Posterior cingulate gyrus (tissue), 11 donors: ENCODE measurements at regions not wholly inside any gene's neighbourhood (a gene's known extent, or its start where the extent isn't known, plus 50 kb on each side); places are given as distances from the start of the nearest gene placed in this dataset.

Experiments
- DNase-seq, 10 donors: peaks; one replicate each; pipeline versions ENCODE4 v3.0.0 to v3.0.0-alpha.2; 2020 to 2021; ENCODE audit warnings: mixed read lengths in 3 of 10
- intact Hi-C: fragments of 100-400 bp; cut with DNase I; formaldehyde crosslinking; loops from one replicate; pipeline ENCODE4 v1.15.1; 2023

DNA sequence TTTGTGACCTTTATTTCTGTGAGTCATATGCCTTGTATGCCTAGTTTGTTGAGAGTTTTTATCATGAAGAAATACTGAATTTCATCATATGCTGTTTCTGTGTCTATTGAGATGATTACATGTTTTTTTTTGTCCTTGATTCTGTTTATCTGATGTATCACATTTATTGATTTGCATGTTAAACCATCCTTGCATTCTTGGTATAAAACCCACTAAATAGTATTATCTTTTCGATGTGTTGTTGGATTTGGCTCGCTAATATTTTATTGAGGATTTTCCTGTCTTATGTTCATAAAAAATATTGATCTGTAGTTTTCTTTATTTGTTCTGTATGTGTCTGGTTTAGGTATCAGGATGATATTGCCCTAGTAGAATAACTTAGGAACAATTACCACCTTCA is 164.7 kb upstream of the CHRM3 start:
- intact Hi-C loops = no loop called here

DNA sequence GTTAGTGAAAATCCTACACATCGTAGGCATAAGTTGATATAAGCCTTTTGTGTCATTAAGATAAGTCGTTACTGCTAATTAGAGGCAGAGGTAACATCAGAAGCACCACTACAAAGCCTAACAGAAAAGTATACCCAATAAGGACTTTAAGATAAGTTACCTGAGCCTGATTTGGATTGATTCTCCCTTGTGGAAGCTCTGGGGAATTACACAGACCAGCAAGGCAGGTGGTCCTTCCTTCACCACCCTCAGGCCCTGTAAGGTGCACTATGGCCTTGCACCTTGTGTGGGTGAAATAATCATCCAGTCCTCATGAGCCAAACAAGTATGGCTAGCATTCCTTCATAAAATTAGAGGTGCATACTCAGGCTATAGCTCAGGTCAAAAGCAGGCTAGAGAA is 166.7 kb upstream of the CHRM3 start:
- intact Hi-C loops = no loop called here
- no peak for DNase-seq

More for the DNA sequence above, 164.7 kb upstream of the CHRM3 start:
- no peak for DNase-seq

DNA sequence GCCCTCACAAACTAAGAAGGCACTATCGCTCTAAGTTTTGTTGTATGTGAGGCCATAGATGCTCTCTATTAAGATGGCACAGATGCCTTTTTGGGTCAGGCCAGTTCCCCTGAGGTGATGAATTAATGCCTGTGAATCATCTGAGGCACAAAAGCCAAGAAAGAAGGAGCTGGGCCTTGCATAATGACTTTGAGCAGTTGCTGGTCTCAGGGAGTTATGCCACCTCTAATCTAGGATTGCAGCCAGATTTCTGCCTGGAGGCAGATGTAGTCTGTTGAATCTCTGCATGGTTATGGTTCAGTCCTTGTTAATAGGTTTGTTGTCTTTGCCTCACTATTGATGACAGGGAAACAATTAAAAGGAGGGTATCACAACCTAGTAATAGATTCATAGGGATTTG is 168.1 kb upstream of the CHRM3 start:
- no peak for DNase-seq
- intact Hi-C loops = no loop called here

DNA sequence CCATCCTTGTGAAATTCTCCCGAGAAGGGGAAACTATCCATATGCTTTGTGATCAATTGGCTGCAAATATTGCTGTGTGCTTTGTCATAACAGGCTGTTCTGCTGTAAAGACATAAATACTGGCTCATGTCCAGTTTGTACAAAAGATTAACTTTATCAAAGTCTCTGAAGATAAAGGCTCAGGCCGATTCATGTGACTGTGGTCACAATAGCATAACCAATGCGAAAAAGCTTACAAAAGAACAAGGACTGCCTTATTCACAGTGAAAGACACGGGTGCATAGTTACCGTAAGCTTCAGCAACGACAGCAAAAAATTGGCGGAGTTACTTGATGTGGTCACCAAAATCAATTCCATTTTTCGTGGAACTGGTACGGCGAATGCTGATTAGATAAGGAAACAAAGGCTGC is 173.6 kb upstream of the CHRM3 start:
- intact Hi-C loops = no loop called here
- DNase-seq = no peak

DNA sequence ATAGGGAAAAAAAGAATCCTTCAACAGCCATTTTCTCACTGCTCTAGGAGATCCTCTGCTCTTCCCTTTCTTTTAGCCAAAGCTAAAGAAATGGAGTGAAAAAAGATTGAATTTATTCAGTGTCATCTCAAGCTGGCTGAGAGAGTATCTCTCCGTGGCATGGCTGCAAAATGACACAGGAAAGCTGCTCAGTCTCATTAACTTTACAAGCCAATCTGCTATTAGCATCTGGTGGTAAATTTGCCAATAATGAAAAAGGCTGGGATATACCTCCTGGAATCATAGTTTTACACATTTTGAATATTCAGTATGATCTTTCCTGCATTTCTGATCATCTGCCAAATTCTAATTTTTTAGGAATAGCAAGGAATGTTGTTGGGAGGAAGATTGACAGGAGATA is 176.8 kb upstream of the CHRM3 start:
- intact Hi-C loops = no loop called here
- DNase-seq = no peak

DNA sequence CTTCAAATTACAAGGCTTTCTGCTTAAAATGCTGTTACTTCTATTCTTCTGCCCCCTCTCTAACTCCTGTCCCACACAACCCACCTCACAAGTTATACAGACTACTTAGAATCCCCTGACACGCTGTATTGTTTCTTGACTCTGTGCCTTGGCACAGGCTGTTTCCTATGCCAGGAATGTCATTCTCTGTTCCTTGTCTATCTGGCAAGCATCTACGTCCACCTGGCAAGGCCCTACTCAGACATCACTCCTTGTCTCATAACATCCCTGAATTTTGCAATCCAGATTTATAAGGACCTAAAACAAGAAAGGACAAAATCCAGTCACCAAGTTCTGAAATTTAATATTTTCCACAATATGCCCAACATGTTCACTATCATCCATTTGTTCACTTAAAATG is 182.0 kb upstream of the CHRM3 start:
- DNase-seq = no peak
- intact Hi-C loops = no loop called here

DNA sequence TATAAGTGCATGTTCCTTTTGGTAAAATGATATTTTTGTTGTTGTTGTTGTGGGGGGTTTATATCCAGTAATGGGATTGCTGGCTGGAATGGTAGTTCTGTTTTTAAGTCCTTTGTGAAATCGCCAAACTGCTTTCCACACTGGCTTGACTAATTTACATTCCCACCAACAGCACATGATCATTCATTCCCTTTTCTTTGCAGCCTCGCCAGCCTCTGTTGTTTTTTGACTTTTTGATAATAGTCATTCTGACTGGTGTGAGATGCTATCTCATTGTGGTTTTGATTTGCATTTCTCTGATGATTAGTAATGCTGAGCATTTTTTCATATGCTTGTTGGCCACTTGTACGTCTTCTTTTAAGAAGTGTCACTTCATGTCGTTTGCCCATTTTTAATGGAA is 188.5 kb upstream of the CHRM3 start:
- DNase-seq = no peak
- intact Hi-C loops = no loop called here

DNA sequence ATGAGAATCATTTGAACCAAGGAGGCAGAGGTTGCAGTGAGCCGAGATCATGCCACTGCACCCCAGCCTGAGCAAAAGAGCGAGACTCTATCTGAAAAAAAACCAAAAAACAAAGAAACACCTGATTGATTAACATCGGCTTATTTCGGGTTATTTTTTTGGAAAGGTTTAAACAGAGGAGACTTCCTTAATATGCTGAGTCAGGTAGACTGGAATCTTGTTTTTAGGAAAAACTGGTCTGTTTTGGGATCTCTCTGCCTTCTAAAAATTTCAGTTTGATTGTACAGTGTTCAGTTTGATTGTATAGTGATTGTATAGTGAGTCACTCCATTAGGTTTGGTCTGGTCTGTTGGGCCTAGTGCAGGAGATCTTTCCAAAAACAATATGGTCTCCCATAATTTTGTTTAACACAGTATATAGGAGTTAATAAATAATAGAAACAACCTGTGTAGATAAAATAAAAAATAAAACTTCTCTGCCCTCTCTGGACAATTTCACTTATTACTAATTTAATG is 196.3 kb upstream of the CHRM3 start:
- intact Hi-C loops = no loop called here
- DNase-seq = no peak

DNA sequence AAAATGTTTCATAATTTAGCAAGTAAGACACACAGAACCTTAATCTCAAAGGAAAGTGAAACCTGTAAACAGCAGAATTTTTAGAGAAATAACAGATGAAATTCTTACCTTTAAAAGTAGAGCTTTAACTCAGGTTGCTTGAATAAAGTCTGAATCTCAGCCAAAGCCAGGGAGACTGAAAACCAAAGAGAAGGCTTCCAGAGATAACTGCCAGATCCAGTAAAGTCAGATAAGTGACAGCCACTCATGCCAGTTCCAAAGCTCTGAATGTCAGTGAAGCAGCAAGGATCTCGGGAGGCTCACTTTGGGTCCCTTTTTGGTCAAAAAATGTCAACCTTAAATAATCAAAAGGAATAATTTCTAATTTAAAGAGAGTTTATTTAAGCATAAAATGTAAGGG is 199.9 kb upstream of the CHRM3 start:
- no peak for DNase-seq
- intact Hi-C loops = no loop called here

DNA sequence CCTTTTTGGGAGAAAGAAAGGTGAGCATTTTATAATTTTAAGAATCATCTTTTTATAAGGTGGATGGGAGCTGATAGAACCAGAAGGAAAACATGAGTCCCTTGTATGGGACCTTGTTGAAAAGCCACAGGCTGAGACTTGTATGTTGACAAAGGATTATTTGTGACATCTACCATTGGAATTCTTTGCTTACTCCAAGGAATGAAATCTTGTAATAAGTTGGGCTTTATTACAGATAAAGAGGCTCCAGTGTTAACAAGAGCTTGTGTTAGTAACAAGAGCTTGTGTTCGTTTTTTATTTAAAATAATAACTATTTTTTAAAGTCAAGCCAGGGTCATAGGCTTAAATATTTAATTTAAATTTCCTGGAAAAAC is 201.1 kb upstream of the CHRM3 start:
- DNase-seq = no peak
- intact Hi-C loops = no loop called here

DNA sequence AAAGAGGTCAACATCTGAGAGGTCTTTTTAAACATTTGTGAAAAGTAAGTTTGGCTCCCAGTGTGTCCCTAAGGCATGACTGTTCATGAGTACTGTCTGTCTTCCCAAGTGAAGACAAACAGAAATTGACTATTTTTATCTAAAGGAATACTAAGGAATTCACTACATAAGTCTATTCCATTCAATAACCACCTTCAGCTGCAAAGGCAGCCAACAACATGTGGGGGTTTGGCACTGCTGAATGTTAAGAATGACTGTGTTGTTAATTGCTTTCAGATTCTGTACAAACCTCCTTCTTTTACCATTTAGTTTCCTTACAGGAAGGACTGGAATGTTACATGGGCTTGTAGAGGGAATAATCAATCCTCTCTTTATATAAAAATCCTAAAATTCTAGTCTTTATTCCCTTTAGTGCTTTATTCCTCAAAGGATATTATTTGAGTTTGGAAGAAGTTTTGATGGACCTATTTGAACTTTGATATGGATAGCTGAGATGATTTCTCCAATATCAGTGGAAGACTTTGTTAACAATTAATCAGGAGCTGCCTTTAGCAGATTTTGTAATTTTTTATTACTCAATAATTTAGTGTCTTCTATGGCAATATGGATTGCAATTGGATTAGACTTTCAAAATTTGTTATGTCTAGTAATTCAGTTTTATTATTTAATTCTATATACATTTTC is 201.7 kb upstream of the CHRM3 start:
- intact Hi-C loops = no loop called here
- peak in 2 of 10 donors; percentile 6 to 63 for DNase-seq

DNA sequence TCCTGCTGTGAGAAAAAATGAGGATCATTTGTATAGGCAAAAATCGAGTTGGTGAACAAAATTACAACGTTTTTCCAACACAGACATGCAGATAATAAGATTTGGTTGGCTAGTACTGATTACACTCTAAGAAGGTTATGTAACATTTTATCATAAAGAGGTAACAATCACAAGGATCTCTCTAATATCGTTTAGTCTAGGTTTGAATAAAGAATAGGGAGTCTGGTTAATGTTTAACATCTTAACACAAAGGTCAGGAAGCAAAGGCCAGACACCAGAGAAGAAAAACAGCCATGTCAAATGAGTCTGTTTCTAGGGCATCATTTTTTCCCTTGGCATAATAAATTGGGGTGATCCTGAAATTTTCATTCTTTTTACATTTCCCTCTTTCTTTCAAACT is 207.4 kb upstream of the CHRM3 start:
- no peak for DNase-seq
- intact Hi-C loops = no loop called here

DNA sequence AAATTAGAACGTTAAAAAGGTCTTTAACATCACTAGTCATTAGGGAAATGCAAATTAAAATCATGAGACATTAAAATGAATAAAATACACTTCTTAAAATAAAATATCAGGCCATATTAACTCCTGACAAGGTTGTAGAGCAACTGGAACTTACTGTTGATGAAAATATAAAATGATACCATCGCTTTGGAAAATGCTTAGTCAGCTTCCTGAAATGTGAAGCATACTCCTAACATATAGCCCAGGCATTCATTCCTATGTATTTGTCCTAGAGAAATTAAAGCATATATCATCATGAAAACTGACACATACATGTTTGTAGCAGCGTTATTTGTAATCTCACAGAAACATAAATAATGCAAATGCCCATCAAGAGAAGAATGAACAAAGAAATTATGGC is 211.5 kb upstream of the CHRM3 start:
- no peak for DNase-seq
- intact Hi-C loops = no loop called here

DNA sequence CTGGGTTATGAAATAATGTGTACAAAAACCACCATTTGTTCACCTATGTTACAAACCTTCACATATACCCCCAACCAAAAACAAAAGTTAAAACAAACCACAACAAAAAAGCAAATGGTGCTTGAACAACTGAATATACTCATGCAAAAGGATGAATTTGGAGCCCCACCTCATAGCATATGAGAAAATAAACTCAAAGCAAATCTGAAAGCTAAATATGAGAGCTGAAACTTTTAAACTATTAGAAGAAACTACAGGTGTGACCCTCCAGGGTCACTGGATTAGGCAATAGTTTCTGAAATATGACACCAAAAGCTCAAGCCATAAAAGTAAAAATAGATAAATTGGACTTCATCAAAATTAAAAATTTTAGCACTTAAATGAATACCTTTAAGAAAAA is 215.5 kb upstream of the CHRM3 start:
- intact Hi-C loops = no loop called here
- DNase-seq = no peak

DNA sequence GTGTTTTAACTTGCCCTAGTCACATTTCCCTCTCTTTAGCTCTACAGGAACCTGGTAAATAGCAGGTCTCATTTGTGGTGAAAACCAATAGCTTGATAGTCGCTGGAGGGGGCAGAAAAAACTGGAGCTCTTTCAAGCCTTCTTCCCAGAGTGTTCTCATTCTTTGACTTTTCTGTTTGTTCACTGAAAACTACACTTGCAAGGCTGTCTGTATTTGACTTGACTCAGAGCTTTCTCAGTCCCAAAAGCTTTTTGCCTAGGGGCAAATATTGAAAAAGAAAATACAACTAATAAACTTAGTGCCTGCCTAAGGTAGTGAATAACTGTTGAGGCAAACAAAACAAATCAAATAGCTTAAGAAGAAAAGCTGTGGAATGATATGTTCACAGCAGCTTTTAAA is 217.1 kb upstream of the CHRM3 start:
- no peak for DNase-seq
- intact Hi-C loops = no loop called here

DNA sequence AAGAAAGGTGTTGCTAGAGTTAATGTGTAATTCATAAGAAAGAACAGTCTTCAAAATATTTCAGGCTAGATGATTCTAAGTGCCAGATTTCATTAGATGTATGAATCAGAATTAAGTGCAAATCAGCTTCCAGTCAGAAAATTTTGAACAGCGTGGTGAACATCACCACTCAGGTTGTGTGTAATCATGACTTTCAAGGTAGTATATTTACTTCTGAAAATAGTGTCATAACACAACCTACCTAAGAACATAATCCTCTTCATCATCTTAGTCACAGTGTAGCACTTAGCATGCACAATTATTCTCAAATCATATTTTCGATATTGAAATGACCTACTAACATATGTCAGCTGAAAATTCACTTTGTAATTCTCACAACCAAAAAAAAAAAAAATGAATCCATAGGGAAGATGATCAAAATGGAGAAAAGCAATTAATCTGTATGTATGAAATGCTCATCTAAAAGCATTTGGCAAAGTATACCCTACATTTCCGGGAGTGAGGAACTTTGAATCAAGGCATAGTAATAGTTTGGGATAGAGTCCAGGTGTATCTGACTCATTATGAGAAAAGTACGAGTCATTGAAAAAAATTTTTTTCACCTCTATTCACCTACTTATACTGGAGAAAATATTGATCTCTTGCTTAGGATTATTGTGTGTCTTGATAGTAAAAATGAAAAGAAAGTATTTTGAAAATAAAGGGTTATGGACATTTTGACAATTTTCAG is 221.8 kb upstream of the CHRM3 start:
- DNase-seq = no peak
- intact Hi-C loops = no loop called here

DNA sequence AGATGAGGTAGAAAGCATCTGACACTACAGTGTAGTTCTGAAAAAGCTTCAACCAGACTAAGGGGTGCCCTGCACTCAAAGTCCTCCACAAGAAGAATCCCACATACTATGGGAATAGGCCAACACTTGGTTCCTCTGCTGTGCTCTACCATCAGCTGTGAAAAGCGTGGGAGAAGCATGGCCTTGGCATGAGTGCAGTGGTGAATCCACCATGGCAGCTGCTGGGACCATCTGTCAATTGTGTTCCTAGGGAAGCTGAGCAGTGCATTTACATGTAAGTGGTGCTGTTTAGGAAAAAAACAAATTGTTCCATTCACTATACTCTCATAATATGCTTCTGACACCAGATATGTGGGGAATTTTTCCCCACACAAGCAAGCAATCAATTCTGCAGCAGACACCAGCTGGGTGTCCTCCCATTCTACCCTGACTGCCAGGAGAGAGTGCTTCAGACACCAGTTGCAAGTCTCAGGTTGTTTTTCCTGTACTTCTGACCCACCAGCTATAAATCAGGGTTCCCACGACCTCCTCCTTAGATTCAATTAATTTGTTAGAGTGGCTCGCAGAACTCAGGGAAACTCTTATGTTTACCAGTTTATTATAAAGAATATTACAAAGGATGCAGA is 230.8 kb upstream of the CHRM3 start:
- intact Hi-C loops = no loop called here
- DNase-seq = peak in 9 of 10 donors; percentile 29 to 94 (median 62)

DNA sequence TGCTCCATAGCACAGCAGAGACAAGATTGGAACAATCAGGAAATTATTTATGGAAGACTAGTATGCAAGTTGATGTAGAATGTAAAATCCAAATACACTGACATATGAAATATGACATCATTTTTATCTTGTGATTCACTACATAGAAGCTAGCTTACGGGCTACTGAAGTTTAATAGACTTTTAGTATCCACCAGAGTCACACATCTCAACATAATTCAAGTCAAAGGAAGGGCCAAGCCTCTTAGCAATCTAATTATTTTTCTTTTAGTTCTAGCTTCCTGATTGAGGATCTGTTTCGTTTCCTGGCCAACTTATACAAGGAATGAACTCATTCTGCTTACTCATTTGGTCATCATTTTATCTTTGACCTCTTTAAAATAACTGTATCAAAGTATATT is 234.4 kb upstream of the CHRM3 start:
- no peak for DNase-seq
- intact Hi-C loops = no loop called here

DNA sequence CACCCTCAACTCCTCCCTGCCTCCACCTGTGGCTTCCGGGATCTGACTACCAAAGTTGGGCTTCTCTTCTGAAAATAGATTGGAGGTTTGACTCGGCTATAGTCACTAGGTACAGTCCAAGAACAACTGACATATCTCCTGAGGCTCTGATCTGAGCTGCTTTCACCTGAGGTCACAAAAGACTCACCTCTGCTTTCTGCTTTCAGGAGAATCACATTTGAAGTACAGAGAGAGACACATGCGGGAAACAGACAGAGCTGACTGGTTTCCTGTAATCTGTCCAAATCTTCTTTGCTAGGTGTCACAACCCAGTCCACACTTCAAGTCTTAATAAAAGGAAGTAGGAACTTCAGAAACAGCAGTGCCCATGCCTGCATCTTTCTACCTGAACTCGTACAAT is 245.4 kb upstream of the CHRM3 start:
- intact Hi-C loops = no loop called here
- no peak for DNase-seq

DNA sequence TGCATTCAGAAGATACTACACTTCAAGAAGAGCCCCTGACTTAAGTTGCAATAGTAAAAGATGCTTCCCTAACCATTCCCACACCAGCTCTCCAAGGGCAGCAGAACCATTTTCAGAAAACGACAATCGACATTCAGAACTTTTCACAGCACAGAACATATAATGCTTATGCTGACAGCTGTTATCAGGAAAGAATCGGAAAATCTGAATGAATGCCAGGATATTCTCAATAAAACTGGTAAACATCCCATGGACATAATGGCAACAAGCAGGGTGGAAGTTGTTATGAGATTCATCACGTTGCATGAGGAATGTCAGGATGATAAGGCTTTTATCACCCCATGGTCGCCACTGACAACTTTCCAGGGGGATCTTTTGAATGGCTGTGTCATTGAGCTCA is 246.6 kb upstream of the CHRM3 start:
- intact Hi-C loops = no loop called here
- DNase-seq = no peak

DNA sequence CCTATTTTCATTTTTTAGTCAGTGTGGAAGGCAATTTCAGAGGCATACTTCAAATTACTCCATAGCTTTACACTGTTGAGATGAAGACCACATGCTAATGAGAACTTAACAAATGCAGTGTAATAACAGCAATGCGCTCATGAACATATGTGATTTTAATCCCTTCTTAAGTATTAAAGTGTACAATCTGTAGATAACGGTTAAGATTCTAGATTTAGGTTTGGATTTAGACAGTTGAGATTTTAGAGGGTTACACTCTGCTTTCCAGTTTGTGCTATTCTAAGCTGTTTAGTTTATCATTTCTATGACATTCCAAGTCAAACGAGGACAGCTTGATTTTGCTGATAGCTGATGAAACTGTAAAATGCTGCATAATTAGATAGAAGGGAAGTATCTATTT is 257.8 kb upstream of the CHRM3 start:
- no peak for DNase-seq
- intact Hi-C loops = no loop called here

DNA sequence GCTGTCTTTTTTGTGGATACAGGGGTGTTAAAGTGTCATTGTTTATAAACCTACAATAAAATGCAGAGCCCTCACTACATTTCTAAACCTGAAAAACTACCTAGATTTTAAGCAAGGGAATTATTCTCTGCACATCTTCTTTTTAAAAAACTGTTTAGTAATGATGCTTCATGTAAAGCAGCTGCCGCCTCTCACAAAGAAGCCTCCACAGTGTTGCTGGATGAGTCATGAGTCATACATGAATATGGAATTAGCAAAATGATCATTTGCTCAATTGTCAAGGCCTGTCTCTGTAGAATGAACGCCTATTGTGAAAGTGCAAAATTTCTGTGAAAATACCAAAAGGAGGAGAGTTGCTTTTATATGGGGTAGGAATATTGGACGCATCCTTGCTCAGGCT is 259.5 kb upstream of the CHRM3 start:
- intact Hi-C loops = no loop called here
- peak in 1 of 10 donors; percentile 28 for DNase-seq
